ENCODE measurements at regions not wholly inside any gene's neighbourhood (a gene's known extent, or its start where the extent isn't known, plus 50 kb on each side); places are given as distances from the start of the nearest gene placed in this dataset.

DNA sequence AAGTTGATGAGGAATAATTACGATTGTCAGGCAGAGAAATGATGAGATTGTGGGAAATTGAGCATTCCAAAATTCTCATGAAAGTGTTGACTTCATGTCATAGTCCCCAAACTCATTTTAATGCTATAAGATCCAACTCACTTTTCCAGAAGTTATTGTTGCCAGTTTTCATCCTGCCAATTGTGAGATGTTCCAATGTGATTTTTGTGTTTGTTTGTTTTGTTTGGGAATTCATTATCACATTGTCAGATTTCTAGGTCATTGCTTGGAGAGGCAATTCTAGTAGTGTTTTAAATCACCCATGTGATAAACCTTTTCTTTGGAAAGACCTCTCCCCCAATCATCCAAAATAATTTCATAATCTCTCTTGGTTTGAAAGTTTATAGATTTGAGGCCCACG lies 86.0 kb upstream of the ACVR2A start:
- no peaks in the 10 kb centered on the region for H3K27me3 ChIP-seq (ENCODE audit: insufficient read depth, low read length)
- H3K9me2 ChIP-seq (ENCODE audit: insufficient read depth): no peaks in the 10 kb centered on the region
- POLR2A ChIA-PET: no interaction called here
- no peaks in the 10 kb centered on the region for H3K36me3 ChIP-seq (ENCODE audit: control insufficient read depth in 1 of 2, insufficient read depth in 2 of 2, low read length in 2 of 2)
- no TSS peak for BruUV-seq (replicated peaks)
- H3K9ac ChIP-seq (ENCODE audit: low read length): no peak overlapping the region
- no peak overlapping the region for H3K27ac ChIP-seq (ENCODE audit: low read depth, low read length)
- H3K4me3 ChIP-seq (replicated peaks in 1 of 2; ENCODE audit: low read depth in 1 of 2, low read length in 2 of 2): no peak overlapping the region
- no peak for TF ChIP-seq YY1 (IDR thresholded peaks at IDR 0.05; ENCODE audit: extremely low read depth, insufficient replicate concordance, low read depth, low read length)
- no peak for TF ChIP-seq CBX3 (IDR thresholded peaks at IDR 0.05; ENCODE audit: low read depth)
- TF ChIP-seq EZH2phosphoT487 (IDR thresholded peaks at IDR 0.05; ENCODE audit: borderline replicate concordance): no peak
- TF ChIP-seq ZFX (IDR thresholded peaks at IDR 0.05): no peak
- TF ChIP-seq MAX (IDR thresholded peaks at IDR 0.05): no peak
- no peak for TF ChIP-seq SRF (IDR thresholded peaks at IDR 0.05; ENCODE audit: low read depth)
- TF ChIP-seq TCF7L2 (IDR thresholded peaks at IDR 0.05; ENCODE audit: borderline replicate concordance, extremely low read depth, insufficient read depth, insufficient read length): no peak
- TF ChIP-seq, protein P1, sequence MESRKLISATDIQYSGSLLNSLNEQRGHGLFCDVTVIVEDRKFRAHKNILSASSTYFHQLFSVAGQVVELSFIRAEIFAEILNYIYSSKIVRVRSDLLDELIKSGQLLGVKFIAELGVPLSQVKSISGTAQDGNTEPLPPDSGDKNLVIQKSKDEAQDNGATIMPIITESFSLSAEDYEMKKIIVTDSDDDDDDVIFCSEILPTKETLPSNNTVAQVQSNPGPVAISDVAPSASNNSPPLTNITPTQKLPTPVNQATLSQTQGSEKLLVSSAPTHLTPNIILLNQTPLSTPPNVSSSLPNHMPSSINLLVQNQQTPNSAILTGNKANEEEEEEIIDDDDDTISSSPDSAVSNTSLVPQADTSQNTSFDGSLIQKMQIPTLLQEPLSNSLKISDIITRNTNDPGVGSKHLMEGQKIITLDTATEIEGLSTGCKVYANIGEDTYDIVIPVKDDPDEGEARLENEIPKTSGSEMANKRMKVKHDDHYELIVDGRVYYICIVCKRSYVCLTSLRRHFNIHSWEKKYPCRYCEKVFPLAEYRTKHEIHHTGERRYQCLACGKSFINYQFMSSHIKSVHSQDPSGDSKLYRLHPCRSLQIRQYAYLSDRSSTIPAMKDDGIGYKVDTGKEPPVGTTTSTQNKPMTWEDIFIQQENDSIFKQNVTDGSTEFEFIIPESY (IDR thresholded peaks at IDR 0.05; ENCODE audit: extremely low read depth, insufficient replicate concordance, low read length): no peak
- TF ChIP-seq POLR2A (IDR thresholded peaks at IDR 0.05; ENCODE audit: borderline replicate concordance, extremely low read depth, insufficient read depth, insufficient read length): no peak
- TF ChIP-seq POLR2AphosphoS5 (IDR thresholded peaks at IDR 0.05; ENCODE audit: low read depth, low read length): no peak
- TF ChIP-seq REST (IDR thresholded peaks at IDR 0.05; ENCODE audit: low read depth): no peak
- no peak for TF ChIP-seq EGR1 (IDR thresholded peaks at IDR 0.05; ENCODE audit: low read depth)
- TF ChIP-seq ZNF274 (IDR thresholded peaks at IDR 0.05; ENCODE audit: low read depth, low read length): no peak
- no peak for TF ChIP-seq CTCF (IDR thresholded peaks at IDR 0.05 in 2 of 3, conservative IDR thresholded peaks at IDR 0.05 in 1 of 3; ENCODE audit: borderline replicate concordance in 1 of 3, insufficient read depth in 1 of 3, low read depth in 2 of 3, low read length in 2 of 3)
- no peak for TF ChIP-seq RAD21 (IDR thresholded peaks at IDR 0.05; ENCODE audit: low read depth)
- TF ChIP-seq, protein P2, sequence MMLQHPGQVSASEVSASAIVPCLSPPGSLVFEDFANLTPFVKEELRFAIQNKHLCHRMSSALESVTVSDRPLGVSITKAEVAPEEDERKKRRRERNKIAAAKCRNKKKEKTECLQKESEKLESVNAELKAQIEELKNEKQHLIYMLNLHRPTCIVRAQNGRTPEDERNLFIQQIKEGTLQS (IDR thresholded peaks at IDR 0.05): no peak
- TF ChIP-seq EZH2 (IDR thresholded peaks at IDR 0.05): no peak
- no peak for TF ChIP-seq CEBPB (IDR thresholded peaks at IDR 0.05; ENCODE audit: low read depth)
- TF ChIP-seq FOSL1 (IDR thresholded peaks at IDR 0.05; ENCODE audit: low read depth): no peak
- H4K20me1 ChIP-seq (ENCODE audit: insufficient read depth): no peaks in the 10 kb centered on the region; the same call in 1 of the 2 replicates
- DNase-seq (ENCODE audit: low read depth, low spot score) (no peak), ATAC-seq (no peak)
- no peaks in the 10 kb centered on the region for H3K79me2 ChIP-seq (ENCODE audit: insufficient read depth, low read length)
- H3K4me1 ChIP-seq (ENCODE audit: control insufficient read depth in 1 of 2, insufficient read depth in 2 of 2, low read length in 2 of 2): no peaks in the 10 kb centered on the region
- CTCF ChIA-PET: no interaction called here
- H3K9me3 ChIP-seq (ENCODE audit: control insufficient read depth in 1 of 2, insufficient read depth in 1 of 2, low read depth in 1 of 2, low read length in 2 of 2): no peaks in the 10 kb centered on the region
- no peak overlapping the region for H2AFZ ChIP-seq (ENCODE audit: low read depth, low read length, poor library complexity, severe bottlenecking)
- H3K4me2 ChIP-seq (ENCODE audit: low read length): no peak overlapping the region
- intact Hi-C loops (cut with micrococcal nuclease): no loop called here
- RAD21 ChIA-PET (ENCODE audit: low non-redundant PET in 1 of 2, low total read pairs in 2 of 2, uncharacterized antibody in 2 of 2, unreplicated experiment in 2 of 2): no interaction called here
